HG03039 (cell line): ENCODE measurements at regions not wholly inside any gene's neighbourhood (a gene's known extent, or its start where the extent isn't known, plus 50 kb on each side); places are given as distances from the start of the nearest gene placed in this dataset.

Experiments used
- ATAC-seq: cut with Tn5 transposase; IDR thresholded peaks from one replicate; pipeline ENCODE4 v1.9.1; 2021; ENCODE audit warnings: mild to moderate bottlenecking, moderate library complexity; ENCODE audit not compliant: unreplicated experiment

DNA sequence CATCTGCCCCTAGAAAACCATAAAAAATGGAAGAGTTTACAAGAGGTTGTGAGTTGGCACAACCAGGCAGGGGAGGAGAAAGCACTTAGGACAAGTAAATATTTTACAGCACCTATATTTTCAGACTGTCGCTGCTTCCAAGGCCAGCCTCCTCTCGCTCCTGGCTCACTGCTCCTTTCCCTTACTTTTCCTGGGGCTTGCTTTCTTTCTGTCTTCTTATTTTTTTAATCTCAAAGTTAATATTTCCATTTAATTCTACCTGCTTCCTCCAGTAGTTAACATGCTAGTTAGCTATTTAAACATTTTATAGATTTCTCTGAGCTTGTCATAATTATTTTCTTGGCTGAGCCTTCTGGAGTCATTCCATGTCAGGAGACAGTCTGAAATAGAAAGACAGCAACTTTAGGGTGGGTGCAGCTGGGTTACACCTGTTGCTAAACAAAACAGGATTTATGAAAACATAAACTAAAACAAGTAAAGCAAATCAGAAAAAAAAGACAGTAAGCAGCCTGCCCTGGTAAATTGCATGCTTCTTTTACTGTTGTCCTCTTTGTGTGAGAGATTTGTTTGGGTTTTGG, 330.1 kb downstream of the DLEU7 start:
- no peak for ATAC-seq

DNA sequence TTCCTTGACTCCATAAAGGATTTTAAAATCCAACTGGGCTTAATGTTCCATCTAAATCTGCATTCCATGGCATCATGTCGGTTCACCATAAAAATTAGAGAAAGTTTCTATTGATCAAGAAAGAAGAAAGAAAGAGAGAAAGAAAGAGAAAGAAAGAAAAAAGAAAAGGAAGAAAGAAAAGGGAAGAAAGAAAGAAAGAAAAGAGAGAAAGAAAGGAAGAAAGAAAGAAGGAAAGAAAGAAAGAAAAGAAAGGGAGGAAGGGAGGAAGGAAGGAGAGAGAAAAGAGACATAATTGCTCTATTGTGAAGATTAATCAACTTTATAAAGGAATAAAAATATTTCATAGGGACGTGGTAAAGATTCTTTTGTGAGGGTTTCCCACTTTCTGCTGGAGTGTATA, 329.2 kb downstream of the DLEU7 start:
- ATAC-seq = no peak

DNA sequence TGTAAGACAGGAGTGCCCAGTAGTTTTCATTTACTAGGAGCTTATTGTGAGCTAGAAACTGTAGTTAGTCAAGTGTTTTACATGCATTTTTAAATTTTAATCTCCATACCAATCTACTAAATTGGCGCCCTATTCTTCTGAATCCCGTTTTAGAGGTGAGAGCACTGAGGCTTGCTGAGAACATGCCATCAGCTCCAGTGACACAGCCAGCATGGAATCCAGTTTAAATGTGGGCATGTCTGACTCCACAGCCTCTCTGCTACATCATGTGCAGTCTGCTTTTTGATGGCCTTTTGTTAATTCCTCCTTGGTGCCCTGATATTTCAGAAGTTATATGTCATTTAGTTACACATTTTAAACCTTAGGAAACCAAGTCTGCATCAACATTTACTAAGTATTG, 325.4 kb downstream of the DLEU7 start:
- no peak for ATAC-seq

DNA sequence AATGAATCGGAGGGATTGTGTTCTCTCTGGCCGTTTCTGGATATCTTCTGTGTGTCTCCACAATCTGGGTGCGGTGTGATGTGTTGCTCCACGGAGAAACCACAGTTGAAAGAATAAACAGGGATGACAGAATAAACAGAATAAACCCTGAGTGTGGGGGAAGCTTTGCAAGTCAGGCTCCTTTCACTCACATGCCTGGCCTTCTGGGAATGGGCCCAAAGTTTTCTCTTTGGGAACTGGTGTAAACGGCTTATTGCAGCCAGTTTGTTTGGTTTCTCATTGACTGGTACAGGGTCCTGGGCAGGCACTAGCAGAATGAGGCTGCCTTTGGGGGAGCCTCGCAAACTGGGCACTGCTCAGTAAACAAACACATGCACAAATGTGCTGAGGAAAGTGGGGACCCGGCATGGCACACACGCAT, 324.7 kb downstream of the DLEU7 start:
- ATAC-seq = no peak

DNA sequence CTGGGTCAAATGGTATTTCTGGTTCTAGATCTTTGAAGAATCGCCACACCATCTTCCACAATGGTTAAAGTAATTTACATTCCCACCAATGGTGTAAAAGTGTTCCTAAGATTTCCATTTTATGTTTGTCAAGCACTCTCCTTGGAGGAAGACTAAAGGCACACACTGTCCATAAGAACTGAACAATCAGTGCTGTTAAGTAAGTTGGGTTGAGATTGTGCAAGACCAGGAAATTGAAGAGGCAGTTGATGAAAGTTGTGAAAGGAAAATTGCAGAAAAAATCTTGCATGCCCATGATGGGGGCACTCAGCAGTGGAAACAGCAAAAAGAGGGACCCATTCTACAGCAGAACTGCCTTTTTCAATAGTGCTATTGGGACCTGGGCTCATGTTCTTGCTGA, 323.6 kb downstream of the DLEU7 start:
- ATAC-seq = no peak

DNA sequence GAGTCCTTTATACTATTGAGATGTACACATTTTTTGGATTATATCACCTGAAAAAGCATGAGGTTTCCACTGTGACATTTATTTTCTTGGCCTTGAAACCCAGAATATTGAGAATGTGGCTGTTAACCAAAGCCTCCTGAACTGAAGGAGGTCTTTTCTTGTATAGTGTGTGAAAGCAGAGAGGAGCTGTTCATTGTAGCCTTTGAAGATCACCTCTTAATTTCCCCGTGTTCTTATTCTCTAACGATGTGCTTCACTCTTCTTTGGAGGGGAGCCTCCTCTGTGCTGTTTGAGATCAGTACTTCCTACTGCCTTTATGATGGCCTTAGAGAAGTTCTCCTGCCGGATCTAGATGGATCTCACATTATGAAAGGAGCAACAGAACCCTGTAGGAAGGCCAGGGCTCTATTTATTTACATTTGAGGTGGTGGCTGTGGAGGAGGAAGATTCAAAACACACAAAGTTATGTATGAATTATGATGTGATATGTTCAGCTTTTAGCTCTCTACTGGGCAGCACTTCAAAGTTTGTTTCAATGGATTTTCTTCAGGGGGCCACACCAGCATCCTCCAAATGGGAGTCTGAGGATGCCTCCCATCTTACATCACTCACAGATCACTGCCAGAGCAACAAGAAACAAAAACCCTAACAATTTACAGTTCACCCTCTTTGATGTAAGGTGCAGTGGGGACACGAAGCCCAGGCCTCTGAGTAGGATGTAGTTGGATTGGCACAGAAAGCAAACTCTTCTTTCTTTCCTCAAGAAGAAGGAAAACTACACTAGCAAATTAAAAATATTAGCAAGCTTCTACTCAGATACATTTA, 322.3 kb downstream of the DLEU7 start:
- no peak for ATAC-seq

DNA sequence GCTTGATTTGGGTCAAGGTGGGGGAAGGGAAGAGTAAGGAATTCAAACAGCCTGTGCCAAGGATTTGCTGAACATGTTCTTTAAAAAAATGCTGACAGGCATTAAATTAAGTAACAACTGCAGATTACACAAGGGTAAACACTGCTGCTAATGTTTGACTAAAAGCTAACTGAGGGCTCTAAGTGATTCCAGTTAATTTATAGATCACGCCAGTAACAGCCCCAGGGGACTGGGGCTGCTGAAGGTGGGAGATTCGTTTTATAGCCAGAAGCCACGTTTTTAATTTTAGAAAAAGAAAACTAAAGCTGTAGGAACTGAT, 321.7 kb downstream of the DLEU7 start:
- ATAC-seq = no peak

DNA sequence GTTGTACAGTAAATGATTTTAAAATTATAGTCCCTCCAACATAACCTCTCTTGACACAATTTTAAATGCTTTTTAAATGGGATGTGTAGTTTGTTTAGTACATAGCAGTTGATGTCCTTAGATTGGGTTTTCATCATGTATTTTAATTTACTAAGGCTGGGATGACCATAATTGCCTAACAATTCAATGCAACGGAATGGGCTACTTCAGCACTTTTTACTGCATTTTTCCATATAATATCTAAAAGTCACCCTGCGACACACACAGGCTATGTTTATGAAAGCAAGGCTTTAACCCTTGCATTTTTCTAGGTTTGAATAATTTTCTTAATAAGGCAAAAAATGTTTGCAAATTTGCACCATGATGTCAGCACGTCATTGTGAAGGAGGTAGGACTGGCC, 321.0 kb downstream of the DLEU7 start:
- no peak for ATAC-seq

DNA sequence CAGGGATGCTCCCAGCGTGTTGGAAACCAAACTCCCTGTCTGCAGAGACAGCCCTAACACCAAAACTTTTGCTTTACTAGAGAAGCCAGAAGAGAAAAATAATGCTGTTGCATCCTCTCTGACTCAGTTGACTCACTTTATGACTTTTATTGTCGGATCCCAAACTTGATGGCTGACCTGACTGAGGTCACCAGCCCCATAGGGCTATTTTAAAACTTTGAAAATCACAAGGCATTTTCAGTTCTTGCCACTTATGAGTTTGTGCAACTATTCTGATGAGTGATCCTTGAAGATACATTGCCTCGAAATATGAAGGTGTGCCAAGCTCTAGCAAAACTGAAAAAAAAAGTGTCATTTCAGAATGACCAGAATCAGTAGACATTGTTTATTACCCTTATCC, 320.2 kb downstream of the DLEU7 start:
- no peak for ATAC-seq

DNA sequence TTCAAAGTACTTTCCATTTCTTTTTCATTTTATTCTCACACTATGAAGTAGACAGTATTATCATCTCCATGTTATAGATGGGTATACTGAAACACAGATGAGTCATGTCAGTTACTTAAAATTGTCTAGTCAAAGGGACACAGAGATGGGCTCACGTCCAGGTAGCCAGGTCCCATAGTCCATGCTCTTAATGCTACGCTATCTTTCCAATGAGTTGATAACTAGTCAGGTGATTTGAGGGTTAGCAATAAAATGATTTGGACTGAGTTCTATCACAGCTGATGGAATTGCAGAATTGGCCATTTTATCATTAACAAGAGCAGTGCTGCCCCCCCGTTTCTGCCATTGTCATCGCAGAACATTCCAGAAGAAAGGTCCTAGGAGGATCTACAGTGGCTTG, 318.9 kb downstream of the DLEU7 start:
- ATAC-seq = no peak

DNA sequence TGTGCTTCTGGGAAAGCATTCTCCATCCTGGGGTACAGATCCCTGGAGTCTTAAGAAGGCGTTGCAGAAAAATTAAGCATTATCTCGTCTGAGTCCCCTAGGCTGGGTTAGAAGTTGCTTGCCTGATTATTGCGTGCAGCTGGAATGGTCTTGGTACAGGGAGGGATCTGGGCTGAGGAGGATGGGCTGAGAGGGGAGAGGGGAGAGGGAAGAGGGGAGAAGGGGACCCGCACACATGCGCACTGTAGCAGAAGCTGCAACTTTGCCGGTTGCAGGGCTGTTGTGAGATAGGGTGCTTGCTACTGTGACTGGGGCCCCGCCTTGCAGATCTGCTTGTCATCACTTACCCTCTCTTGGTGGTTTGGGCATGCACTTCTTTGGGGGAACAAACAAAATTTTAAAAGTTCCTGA, 316.8 kb downstream of the DLEU7 start:
- no peak for ATAC-seq

DNA sequence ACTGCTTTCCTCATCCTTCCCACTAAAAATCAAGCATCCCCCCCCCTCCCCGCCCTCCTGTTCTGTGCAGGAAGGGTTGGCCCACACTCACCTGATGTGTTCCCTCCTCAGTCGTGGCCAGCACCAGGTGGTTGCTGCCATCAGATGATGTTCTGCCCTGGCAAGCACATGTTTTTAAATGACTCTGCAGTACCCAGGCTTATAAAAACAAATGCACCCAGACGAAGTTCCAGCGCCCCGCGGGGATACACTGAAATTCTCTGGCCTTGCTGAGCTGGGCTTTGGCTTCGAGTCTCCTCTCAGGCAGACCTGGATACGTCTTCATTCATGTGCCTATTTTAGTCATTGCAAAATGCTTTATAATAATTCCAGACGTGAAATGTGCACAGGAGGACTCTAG, 316.3 kb downstream of the DLEU7 start:
- ATAC-seq = no peak

DNA sequence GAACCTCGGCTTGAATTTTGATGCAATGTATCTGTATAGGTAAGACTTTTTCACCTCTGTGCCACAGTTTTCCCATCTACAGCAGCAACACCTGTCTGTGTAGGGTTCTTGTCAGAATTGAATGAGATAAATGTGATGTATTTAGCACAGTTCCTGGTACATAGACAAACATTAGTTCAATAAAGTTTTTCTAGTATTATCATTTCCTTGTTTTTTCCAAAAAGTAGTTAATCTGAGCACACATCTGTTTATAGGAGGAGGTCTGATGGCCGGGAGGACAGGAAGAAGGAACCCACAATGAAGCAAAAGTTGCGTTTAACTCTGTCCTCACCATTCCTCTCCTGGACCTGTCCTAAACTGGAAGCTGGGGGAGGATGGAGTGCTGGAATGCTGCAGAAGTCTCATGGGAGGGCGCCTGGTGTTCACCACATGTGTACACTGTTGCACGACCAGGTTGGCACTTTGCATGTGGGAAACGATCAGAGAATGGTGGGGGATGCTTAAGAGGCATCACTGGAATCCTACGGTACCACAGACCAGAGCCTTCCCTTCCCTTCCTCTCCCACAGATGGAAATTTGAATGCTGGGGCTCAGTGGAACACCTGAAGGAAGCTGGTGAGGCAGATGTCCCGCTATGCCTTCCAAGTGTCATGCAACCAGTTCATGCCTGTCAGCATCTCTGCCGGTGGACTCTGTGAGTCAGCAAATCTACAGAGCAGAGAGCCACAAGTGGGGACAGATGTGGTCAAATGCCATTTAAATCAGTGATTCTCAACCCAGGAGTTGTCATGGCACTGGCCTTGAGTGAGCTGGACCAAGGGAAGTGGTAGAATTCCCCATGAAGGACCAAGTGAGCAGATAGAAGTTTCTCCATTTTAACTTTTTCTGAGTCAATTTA, 315.6 kb downstream of the DLEU7 start:
- no peak for ATAC-seq

DNA sequence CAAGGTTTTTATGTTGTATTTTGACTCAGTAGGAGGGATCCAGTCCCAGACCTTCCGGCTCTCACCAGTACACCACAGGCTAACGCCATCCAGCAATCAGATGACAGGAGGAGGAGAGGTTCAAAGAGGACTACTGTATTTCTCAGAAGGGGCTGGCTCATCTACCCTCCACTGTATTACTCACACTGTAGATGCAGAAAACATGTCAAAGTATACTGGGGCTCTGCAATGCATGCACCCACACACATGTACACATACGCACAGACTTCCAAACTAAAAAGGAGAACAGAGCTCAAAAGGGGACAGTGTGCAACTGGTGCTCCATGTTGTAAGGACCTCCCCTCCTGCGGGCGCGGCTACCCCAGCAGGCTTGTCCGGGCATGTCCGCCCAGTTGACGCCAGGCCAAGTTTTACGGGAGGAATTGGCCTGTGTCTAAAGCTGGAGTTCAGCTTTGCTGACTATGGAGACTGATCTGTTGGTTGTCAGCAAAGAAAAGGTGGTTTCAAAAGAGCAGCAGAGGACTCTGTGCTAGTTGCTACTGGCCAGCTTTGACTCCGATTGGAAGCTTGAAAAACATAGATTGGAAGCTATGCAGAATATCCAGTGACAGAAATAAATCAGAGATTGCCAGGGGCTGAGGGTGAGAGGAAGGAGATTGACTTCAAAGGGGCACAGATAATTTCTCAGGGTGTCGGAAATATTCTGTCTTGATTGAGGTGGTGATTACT, 314.2 kb downstream of the DLEU7 start:
- ATAC-seq = no peak

DNA sequence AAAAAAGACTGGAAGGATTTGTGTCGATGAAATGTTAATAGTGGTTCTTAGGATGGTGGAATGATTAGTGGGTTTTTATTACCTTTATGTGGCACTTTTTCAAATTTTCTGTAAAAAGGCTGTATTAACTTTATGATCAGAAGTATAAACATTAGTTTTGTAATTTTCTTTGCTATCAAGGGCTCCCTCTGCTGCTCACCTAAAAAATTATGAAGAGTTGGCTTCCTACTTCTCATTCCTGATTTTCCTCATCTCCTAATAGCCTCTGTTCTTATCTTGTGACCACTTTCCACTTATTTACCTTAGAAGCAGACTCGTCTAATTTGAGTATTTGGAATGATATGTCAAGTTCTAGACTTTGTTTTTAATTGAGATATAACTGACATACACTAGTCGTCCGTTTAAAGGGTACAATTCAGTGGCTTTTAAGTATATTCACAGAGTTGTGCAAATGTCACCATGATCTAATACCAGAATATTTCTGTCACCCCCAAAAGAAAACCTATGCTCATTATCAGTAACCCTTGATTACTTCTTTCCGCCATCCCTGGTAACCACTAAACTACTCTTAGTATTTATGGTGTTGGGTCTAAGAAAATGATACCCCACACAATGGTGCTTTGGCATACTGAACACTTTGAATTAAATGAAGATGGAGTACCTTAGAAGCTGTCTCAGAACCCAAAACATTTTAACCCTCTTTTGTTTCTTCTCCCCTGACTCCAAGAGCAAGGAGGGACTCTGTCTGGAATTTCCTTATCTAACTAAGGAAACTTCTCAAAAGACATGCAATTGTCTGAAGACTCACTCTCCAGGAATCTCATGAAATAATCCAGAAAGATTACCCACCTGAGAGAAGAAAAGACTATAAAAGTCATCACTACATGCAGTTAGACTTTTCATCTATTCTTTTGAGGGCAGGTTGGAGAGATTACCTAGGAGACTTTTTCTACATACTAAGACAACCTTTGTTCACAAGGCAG, 311.3 kb downstream of the DLEU7 start:
- ATAC-seq = no peak

DNA sequence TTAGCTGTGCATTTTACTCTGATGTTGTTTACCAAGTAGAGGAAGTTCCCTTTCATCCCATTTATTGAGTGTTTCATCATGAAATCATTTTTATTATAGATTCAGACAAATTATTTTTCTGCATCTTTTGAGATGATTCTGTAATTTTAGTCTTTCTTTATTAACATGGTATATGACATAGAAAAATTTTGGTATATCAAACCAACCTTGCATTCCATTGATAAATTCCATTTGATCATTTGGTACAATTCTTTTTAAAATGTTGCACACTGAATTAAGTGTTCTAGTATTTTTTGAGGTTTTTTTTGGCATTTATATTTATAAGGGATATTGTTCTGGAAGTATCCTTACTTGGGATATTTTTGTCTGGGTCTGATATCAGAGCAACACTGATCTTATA, 308.4 kb downstream of the DLEU7 start:
- ATAC-seq = no peak

DNA sequence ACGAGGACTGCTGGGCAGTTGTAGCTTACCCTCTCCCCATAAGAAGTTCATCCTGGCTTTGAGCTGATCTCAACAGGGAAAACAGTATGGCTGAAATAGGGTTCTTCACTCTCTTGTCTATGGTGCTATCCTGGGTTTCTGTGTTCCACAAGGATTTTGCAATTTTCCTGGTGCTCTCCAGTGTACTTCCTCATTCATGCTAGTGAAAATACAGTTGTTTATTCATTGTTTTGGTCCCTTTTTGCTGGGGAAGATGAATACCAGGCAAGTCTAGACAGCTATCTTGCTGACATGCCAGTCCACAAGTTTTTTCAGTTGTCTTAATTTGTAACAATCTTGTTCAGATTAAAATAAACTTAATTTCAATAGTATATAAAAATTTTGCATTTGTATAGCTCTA, 306.5 kb downstream of the DLEU7 start:
- ATAC-seq = no peak

DNA sequence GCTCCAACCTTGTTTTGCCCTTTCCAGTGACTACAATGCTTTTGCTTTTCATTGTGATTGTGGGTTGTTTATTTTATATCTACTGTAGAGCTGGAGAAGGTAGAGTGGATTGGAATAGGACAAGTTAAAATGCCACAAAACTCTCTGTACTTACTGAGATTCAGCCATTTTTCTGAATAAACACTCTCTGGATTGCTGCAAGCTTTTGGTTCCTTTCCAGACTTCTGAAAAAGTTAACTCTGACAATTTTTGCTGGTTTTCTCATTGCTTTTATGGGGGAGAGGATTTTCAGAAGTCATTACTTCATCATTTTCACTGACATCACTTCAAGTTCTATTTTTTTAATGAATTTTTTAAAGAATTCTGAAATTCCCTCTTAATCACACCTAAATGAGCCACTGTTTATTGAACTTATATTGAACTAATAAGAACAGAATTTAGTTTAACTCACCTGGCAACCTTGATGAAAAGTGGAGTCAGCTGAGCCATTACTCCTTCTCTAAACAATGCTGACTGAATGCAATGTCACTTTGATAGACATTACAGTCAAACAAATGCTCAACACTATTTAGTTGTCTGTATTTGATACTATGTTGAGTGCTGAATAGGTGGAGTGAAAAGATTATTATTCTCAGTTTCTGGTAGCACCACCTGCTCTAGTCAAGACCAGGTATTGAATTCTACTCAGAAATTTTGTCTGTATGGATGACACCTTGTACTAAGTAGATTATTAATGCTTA, 303.5 kb downstream of the DLEU7 start:
- ATAC-seq = no peak

DNA sequence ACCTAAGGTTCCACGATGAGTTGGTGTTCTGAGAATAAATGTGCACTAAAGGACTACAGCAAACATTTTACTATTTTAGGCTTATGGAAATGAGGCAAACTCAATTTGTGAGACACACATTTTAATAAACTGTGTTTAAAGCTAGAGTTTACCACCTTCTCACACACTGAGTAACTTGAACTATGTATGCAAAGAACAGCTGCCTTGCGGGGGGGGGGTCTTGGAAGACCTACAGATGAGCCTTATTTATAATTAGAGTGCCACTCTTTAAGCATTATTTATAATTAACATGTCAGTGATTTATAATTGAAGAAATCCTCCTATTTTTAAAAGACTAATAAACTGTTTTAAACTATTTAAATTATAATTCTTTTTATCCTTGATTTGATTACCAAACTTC, 300.4 kb downstream of the DLEU7 start:
- ATAC-seq = no peak
